HCT116 (cell line): ENCODE measurements at regions not wholly inside any gene's neighbourhood (a gene's known extent, or its start where the extent isn't known, plus 50 kb on each side); places are given as distances from the start of the nearest gene placed in this dataset.
"Not testable (repeated sequence)": the region's sequence is repeated elsewhere in the genome, so short reads cannot be mapped to it uniquely, and the experiment has no call there.

Experiments
- ATAC-seq: fragments of 200-7000 bp; cut with Tn5 transposase; 2 replicates; pipeline ENCODE4 v1.9.1; 2020; ENCODE audit warnings: mild to moderate bottlenecking, moderate library complexity
- BruUV-seq: library from RNA; stranded (reverse); fragments of 400-500 nt; replicated peaks from 2 replicates; lab custom pipeline; 2021; lab: Mats Ljungman, UMichigan
- CTCF ChIA-PET: fragments of 300-600 bp; sonication (Branson Sonifier 250); formaldehyde crosslinking; loops from one replicate; lab custom pipeline; 2021; ENCODE audit warnings: antibody characterized with exemption; lab: Charles Lee
- POLR2A ChIA-PET: fragments of 300-600, 350-600 bp; sonication (Branson Sonifier 250); formaldehyde crosslinking; loops from one replicate; lab custom pipeline; 2021; ENCODE audit warnings: antibody characterized with exemption; lab: Charles Lee
- RAD21 ChIA-PET, 2 experiments: fragments of 300-600 bp; sonication (Branson Sonifier 250); formaldehyde crosslinking; loops; one replicate each; lab custom pipeline; 2023; ENCODE audit warnings: low total read pairs in 2 of 2; ENCODE audit not compliant: uncharacterized antibody in 2 of 2, unreplicated experiment in 2 of 2, low non-redundant PET in 1 of 2; lab: Charles Lee
- DNase-seq: peaks from one replicate; pipeline ENCODE4 v3.0.0-alpha.2; 2010; ENCODE audit warnings: low read depth, low spot score
- H2AFZ ChIP-seq: fragments of 200-600 bp; shearing (Covaris generic), sonication (generic); 2 replicates; pipeline ENCODE4 v1.6.1; 2017; ENCODE audit warnings: low read depth, mixed run types, mixed read lengths, antibody characterized with exemption, low read length; ENCODE audit not compliant: poor library complexity, severe bottlenecking
- H3K27ac ChIP-seq: 2 replicates; pipeline ENCODE4 v1.5.1; 2012; ENCODE audit warnings: low read depth, low read length
- H3K27me3 ChIP-seq: fragments of 200-600 bp; sonication (generic); 2 replicates; pipeline ENCODE4 v1.6.1; 2016; ENCODE audit warnings: mixed run types, low read length, mixed read lengths; ENCODE audit not compliant: insufficient read depth
- H3K36me3 ChIP-seq, 2 experiments: fragments of 200-500 bp in 1 of 2; fragments of 200-600 bp in 1 of 2; sonication (Bioruptor generic) in 1 of 2; sonication (generic) in 1 of 2; 2 replicates each; pipeline versions ENCODE4 v1.5.1 to v1.6.1; 2014 to 2016; ENCODE audit warnings: low read length in 2 of 2, inconsistent platforms in 1 of 2, mixed read lengths in 1 of 2, mixed run types in 1 of 2; ENCODE audit not compliant: insufficient read depth in 2 of 2, control insufficient read depth in 1 of 2
- H3K4me1 ChIP-seq, 2 experiments: fragments of 200-600 bp in 1 of 2; sonication (generic) in 1 of 2; 2 replicates each; pipeline versions ENCODE4 v1.5.1 to v1.6.1; 2012 to 2017; ENCODE audit warnings: low read length in 2 of 2, inconsistent platforms in 1 of 2, mild to moderate bottlenecking in 1 of 2, mixed read lengths in 1 of 2, mixed run types in 1 of 2, moderate library complexity in 1 of 2; ENCODE audit not compliant: insufficient read depth in 2 of 2, control insufficient read depth in 1 of 2
- H3K4me2 ChIP-seq: fragments of 200-600 bp; sonication (generic); 2 replicates; pipeline ENCODE4 v1.6.1; 2017; ENCODE audit warnings: mixed run types, low read length, mixed read lengths
- H3K4me3 ChIP-seq, 2 experiments: fragments of 200-600 bp in 1 of 2; sonication (generic) in 1 of 2; replicated peaks in 1 of 2; 2 replicates each; pipeline ENCODE4 v1.5.1; 2011 to 2016; ENCODE audit warnings: low read length in 2 of 2, control low read depth in 1 of 2, low read depth in 1 of 2, mild to moderate bottlenecking in 1 of 2, mixed read lengths in 1 of 2, mixed run types in 1 of 2
- H3K79me2 ChIP-seq: fragments of 200-600 bp; sonication (generic); 2 replicates; pipeline ENCODE4 v1.6.1; 2017; ENCODE audit warnings: mild to moderate bottlenecking, mixed run types, low read length, moderate library complexity, mixed read lengths; ENCODE audit not compliant: insufficient read depth
- H3K9ac ChIP-seq: fragments of 200-600 bp; sonication (generic); 2 replicates; pipeline ENCODE4 v1.6.1; 2016; ENCODE audit warnings: low read length, mixed read lengths
- H3K9me2 ChIP-seq: fragments of 200-600 bp; sonication (generic), shearing (Covaris generic); 2 replicates; pipeline ENCODE4 v1.6.1; 2017; ENCODE audit warnings: mixed run types, mild to moderate bottlenecking, moderate library complexity; ENCODE audit not compliant: insufficient read depth
- H3K9me3 ChIP-seq, 2 experiments: fragments of 200-500 bp in 1 of 2; fragments of 200-600 bp in 1 of 2; sonication (Bioruptor generic) in 1 of 2; sonication (generic) in 1 of 2; 2 replicates each; pipeline ENCODE4 v1.6.1; 2014 to 2017; ENCODE audit warnings: low read length in 2 of 2, mixed read lengths in 2 of 2, inconsistent platforms in 1 of 2, low read depth in 1 of 2, mild to moderate bottlenecking in 1 of 2, mixed run types in 1 of 2, moderate library complexity in 1 of 2; ENCODE audit not compliant: control insufficient read depth in 1 of 2, insufficient read depth in 1 of 2
- H4K20me1 ChIP-seq: fragments of 200-600 bp; sonication (generic), shearing (Covaris generic); 2 replicates; pipeline ENCODE4 v1.6.1; 2017; ENCODE audit warnings: mixed run types, mild to moderate bottlenecking, moderate library complexity; ENCODE audit not compliant: insufficient read depth
- SRF ChIP-seq: IDR thresholded peaks from 2 replicates; pipeline ENCODE4 v1.6.1; 2012; ENCODE audit warnings: low read depth
- intact Hi-C: fragments of 100-400 bp; cut with micrococcal nuclease; formaldehyde crosslinking; loops from 2 replicates; pipeline ENCODE4 v1.10.0; 2022

DNA sequence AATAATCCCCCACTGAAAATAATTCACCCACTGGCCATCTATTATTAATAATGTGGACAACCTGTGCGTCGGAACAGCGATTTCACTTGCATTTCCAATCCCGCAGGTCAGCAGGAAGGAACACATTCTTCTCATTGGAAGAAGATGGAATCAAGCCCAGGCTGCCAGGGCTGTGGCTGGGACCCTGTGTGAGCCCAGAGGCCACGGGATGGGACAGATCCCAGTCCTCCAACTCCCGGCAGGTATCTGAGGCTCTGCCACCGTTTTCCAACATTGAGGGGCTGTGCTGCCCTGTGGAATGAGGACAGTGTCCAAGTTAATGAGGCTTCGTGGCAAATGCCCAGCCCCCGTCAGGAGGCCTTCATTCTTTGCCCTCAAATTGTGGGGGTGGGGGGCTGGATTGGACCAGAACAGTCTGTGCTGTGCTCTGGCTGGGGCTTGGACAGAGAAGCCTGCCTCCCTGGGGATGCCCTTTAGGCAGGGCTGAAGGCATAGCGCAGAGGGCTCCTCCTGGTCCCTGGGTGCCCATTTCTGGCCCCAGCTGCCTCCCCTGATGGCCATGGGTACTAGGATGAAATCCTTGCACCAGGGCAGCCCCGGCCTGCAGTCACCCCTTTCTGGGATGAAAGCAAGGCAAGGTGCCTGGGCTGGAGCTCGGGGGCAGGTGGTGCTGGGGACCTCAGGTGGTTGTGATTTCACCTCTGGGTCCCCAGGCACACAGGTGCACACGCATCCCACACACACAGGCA lies 195.0 kb upstream of the PPP1R26 start:
- no peaks in the 10 kb centered on the region for H3K36me3 ChIP-seq
- ATAC-seq (no peak), DNase-seq (no peak)
- no peak overlapping the region for H3K4me3 ChIP-seq
- BruUV-seq, result no TSS peak
- CTCF ChIA-PET, result no interaction called here
- no peaks in the 10 kb centered on the region for H3K79me2 ChIP-seq
- no peaks in the 10 kb centered on the region for H3K9me3 ChIP-seq
- RAD21 ChIA-PET, result no interaction called here
- POLR2A ChIA-PET, result no interaction called here
- no peak overlapping the region for H3K4me2 ChIP-seq
- peaks cover 13 to 22% of the 10 kb centered on the region in 2 experiments; a peak in 3 of 4 replicates for H3K4me1 ChIP-seq
- no peak for TF ChIP-seq SRF
- H3K27ac ChIP-seq, result no peak overlapping the region
- no peaks in the 10 kb centered on the region for H4K20me1 ChIP-seq
- no peak overlapping the region for H3K9ac ChIP-seq
- intact Hi-C loops, result no loop called here
- H2AFZ ChIP-seq, result no peak overlapping the region
- no peaks in the 10 kb centered on the region for H3K27me3 ChIP-seq
- H3K9me2 ChIP-seq, result no peaks in the 10 kb centered on the region

DNA sequence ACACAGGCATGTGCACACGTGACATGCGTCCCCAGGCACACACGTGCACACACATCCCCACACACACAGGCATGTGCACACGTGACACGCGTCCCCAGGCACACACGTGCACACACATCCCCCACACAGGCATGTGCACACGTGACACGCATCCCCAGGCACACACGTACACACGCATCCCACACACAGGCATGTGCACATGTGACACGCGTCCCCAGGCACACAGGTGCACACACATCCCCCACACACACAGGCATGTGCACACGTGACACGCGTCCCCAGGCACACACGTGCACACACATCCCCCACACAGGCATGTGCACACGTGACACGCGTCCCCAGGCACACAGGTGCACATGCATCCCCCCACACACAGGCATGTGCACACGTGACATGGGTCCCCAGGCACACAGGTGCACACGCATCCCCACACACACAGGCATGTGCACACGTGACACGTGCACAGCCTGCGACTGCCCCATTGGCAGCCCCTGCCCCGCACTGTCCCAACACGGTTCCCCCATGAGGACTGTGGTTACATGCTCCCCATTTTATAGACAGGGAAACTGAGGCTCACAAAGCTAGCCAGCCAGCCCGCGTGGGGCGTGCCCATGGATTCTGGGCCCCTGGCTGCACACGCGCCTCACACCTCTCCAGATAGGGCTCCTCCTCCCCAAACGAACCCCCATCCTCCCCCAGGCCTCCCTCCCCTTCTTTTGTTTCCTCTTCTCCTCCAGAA lies 193.2 kb upstream of the PPP1R26 start:
- intact Hi-C loops, H3K79me2 ChIP-seq, H3K27ac ChIP-seq, CTCF ChIA-PET, H3K4me3 ChIP-seq, DNase-seq, H3K27me3 ChIP-seq, H3K4me2 ChIP-seq, H3K9me3 ChIP-seq, H4K20me1 ChIP-seq, POLR2A ChIA-PET, RAD21 ChIA-PET, ATAC-seq, BruUV-seq, H3K9ac ChIP-seq, H2AFZ ChIP-seq, H3K9me2 ChIP-seq, H3K36me3 ChIP-seq: not testable (repeated sequence)
- H3K4me1 ChIP-seq, result peaks cover 13 to 30% of the 10 kb centered on the region in 2 experiments; a peak in 3 of 4 replicates
